Breast epithelium (tissue), 3 donors: ENCODE measurements at regions not wholly inside any gene's neighbourhood (a gene's known extent, or its start where the extent isn't known, plus 50 kb on each side); places are given as distances from the start of the nearest gene placed in this dataset.

Source experiments
- POLR2AphosphoS5 ChIP-seq, 3 donors: sonication (generic); formaldehyde crosslinking; IDR thresholded peaks; one replicate each; pipeline ENCODE4 v1.6.1; 2017; ENCODE audit warnings: antibody characterized with exemption in 3 of 3
- TF ChIP-seq, protein P1 (sequence below), 3 donors: fragments of 450-650 bp; IDR thresholded peaks; one replicate each; pipeline ENCODE4 v1.5.1; 2016 to 2017; ENCODE audit warnings: antibody characterized with exemption in 3 of 3, mild to moderate bottlenecking in 3 of 3, moderate library complexity in 3 of 3

DNA sequence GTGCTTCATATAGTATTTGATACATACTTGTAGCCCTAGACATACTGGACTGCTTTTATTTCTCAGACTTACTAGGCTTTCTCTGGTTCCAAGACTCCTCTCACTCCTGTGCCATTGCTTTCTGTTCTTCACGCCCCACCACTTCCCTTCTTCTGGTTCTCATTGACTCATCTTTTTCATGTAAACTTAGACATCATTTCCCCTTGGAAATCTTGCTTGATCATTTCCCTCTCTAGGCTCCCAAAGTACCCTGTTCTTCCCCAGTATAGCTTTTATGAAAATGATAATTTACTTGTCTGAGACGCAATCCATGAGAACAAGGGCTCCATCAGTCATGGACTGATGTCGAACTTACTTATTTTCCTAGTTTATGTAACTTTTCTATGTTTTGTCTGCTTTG lies 83.5 kb downstream of the TLR4 start:
- TF ChIP-seq, protein P1, sequence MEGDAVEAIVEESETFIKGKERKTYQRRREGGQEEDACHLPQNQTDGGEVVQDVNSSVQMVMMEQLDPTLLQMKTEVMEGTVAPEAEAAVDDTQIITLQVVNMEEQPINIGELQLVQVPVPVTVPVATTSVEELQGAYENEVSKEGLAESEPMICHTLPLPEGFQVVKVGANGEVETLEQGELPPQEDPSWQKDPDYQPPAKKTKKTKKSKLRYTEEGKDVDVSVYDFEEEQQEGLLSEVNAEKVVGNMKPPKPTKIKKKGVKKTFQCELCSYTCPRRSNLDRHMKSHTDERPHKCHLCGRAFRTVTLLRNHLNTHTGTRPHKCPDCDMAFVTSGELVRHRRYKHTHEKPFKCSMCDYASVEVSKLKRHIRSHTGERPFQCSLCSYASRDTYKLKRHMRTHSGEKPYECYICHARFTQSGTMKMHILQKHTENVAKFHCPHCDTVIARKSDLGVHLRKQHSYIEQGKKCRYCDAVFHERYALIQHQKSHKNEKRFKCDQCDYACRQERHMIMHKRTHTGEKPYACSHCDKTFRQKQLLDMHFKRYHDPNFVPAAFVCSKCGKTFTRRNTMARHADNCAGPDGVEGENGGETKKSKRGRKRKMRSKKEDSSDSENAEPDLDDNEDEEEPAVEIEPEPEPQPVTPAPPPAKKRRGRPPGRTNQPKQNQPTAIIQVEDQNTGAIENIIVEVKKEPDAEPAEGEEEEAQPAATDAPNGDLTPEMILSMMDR (IDR thresholded peaks at IDR 0.05), result no peak
- TF ChIP-seq POLR2AphosphoS5 (IDR thresholded peaks at IDR 0.05), result no peak
